Activated CD4-positive, alpha-beta T cell treated with anti-CD3 and anti-CD28 coated beads for 48 hours (primary cell): ENCODE measurements at regions not wholly inside any gene's neighbourhood (a gene's known extent, or its start where the extent isn't known, plus 50 kb on each side); places are given as distances from the start of the nearest gene placed in this dataset.

Experiments used
- DNase-seq: peaks from one replicate; pipeline ENCODE4 v3.0.0-alpha.2; 2020

DNA sequence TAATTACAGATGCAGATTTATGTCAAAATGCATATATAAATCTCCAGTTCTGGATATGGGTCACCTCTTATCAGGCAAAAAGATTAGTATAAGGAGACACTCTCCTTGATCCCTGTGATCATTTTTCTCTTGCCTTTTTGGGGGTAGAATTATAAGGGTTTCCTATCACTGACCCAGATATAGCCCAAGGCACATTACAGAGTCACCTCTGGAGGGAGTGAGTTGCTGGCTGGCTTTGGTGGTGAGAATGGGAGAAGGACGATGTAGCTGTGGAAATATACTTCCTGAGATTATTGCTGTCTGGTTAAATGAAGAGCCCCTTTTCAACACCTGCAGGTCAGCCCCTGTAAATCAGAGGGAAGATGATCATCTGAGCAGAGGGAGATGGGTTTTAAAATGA, 418.7 kb downstream of the MTX2 start:
- DNase-seq = no peak

GRCh38 chr2:176689711-176690110, 420.5 kb downstream of the MTX2 start:
- DNase-seq = no peak

- DNase-seq = no peak
These were observed 422.2 kb downstream of the MTX2 start for GRCh38 chr2:176691471-176691870.

DNA sequence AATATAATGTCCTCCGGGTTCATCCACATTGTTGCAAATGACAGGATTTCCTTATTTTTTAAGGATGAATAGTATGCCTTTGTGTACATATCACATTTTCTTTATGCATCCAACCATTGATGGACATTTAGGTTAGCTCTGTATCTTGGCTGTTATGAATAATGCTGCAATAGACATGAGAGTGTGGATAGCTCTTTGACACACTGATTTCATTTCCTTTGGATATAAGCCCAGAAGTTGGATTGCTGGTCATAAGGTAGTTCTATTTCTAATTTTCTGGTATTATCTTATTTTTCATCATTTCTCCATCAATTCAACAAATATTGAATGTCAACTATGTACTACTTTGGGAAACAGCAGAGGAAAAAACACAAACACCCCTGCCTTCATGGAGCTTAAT, 423.3 kb downstream of the MTX2 start:
- DNase-seq = no peak

DNA sequence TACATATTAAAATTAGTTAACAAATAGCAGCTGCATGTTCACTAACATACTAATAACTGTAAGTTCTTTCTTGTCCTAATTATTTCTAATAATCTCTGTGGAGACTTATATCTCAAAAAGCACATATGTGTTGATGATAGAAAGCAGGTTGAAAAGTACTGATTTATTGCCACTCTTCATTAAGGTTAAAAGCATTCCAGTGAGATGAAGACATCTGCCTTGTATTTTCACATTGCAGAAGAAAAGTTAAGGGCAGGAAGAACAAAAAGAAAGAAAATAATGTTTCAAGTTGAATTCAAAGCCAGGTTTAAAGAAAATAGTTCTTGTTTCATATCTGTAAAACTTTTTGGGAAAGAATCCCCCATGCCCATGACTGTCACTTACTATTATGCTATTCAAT, 429.9 kb downstream of the MTX2 start:
- DNase-seq = no peak

DNA sequence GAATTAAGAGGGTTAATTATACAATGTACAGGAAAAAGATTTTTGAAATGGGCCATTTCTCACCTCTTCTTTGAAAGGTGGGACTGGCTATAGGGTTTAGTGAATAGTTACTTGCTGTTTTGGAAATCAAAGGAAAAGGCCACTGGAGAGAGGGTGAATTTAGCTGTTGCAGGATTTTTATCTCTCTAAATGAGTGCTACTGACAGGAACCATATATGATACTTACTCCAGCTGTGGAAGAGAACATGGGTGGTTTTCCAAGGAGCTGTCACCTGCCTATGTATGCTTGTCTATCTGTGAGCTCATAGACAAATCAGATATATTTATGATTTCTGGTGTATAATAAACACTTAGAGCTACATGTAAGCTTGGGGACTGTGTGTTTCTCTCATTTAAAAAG, 430.4 kb downstream of the MTX2 start:
- DNase-seq = no peak

DNA sequence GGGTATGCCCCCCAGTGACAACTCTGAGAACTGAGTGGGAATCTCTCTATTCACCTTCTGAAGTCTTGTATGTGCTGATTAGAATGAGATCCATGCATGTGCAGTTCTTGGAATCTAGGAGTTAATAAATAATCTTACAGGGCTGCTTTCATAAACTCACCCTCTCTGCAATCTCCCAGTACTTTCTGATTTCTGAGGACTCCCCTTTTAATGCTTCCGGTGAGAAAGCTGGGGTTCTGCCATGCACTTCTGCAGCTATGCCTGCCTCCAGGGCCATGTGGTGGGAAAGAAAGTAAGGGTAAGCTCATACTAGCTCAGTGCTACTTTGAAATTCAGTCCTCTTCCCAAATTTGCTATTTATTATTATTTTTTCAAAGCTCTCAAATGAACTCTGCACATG, 432.9 kb downstream of the MTX2 start:
- no peak for DNase-seq

GRCh38 chr2:176704282-176704858, 435.1 kb downstream of the MTX2 start:
- no peak for DNase-seq

GRCh38 chr2:176709149-176709951, 440.1 kb downstream of the MTX2 start:
- DNase-seq = no peak

DNA sequence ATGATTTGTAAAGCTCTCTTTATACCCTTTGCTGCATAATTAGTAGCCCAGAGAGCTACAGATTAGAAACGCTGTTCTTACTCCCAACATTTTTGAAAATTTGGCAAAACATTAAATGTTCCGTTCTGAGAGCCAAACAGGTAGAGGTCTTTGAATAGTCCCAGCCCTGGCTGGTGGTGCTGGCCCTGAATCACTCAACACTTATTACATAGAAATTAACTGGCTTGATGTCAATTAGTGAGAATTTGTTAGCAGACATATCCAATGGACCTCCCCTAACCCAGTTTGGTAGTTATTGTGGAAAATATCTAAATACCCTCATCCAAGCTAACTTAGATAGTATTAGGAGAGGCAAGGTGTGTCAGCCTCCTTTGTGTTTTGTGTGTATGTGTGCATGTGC, 440.7 kb downstream of the MTX2 start:
- no peak for DNase-seq

GRCh38 chr2:176710657-176711186, 441.5 kb downstream of the MTX2 start:
- no peak for DNase-seq

DNA sequence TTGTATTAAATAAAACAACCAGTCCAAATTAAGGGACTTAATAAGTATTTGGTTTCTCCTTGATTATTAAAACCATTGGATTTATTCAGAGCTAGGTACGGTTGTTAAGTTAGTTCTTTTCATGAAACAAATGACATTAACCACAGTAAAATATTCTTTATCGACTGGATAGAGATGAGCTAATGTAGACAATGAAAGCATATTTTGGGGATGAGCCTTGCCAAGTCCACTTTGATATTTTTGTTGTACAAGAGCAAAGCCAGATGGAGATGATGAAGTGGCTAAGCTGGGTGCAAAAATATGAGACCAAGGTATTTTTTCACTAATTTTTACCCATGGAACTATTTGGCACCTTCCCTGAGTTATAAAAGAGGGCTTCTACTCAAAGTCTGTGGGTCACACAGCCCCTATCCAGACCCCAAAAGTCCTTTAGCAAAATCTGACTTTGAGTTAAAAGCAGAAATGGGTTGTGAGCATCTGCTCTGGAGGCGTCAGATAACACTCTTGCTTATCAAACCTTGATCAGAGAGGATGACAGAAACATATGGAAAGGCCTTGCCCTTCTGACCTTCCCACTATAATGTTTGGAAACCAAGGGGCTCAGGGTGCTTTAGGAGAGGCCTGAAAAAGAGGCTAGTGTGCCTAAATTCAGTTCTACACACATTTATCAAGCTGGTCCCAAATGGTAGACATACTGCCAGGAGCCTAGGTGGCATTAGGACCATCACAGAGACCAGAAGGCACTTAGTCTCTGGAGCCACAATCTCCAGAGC, 456.8 kb downstream of the MTX2 start:
- no peak for DNase-seq

GRCh38 chr2:176727696-176728095, 458.5 kb downstream of the MTX2 start:
- no peak for DNase-seq

DNA sequence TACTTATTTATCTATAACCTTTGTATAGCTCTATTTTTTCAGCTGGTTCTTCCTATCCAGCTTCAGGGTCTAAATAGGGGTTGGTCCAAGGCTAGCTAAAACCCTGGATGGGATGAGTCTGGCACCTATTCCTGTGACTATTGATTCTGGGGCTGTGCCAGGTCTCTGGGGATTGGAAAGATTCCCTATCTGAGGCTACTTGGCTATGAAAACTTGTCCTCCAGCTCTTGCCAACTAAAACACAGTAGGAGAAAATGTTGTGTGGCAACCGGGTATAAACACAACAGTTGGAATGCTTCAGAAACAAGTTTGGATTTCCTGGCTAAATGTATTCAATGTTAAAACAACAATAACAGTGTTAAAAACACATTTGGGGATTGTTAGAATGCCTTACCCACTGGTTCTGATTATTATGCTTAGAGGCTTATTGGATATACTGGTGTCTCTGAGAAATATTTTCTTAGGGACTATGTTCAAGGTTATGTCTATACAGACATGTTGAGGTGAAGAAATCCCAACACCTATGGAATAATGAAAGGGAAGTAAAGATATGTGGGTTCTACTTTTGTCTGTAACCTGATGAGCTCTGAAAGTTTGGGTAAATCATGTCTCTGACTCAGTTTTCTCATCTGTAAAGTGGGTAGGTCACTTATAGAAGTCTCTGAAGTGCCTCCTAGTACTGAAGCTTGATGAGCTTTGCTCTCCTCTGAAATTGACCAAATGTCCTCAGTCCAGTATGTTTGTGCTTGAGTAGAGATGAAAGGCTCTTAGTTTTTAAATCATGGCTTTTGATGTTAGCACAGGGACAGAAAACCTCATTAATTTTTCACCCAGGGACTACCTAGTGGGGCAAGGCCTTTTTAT, 460.7 kb downstream of the MTX2 start:
- no peak for DNase-seq

DNA sequence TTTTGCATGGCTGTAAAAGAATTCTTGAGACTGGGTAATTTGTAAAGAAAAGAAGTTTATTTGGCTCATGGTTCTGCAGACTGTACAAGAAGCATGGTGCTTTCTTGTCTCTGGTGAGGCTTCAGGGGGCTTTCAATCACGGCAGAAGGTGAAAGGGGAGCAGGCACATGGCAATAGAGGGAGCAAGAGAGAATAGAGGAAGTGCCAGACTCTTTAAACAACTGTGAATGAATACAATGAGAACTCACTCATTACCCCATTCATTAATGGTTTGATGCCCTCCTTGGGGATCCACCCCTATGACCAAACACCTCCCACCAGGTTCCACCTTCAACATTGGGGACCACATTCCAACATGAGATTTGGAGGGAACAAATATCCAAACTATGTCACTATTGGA, 463.5 kb downstream of the MTX2 start:
- DNase-seq = no peak

- no peak for DNase-seq
These were observed 464.6 kb downstream of the MTX2 start for GRCh38 chr2:176733698-176734430.

DNA sequence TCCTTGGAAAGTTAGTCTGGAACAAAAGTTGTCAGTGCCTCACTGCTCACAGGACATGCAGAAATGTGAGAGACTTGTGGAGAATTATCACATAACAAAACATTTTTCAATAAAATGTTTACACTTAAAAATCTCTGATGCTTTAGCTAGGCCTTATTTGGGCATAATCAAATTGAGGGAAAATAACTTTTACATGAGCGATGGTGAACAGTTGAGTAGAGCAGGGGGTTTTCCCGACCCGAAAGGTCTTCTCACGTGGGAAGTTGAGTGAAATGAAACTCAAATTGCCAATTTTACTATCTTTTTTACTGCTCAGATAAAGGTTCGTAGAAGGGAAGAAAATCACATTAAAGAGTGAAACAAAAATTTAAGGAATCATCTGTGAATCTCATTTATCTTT, 465.6 kb downstream of the MTX2 start:
- no peak for DNase-seq

- DNase-seq = no peak
These were observed 470.3 kb upstream of the HNRNPA3 start for GRCh38 chr2:176742271-176742670.

DNA sequence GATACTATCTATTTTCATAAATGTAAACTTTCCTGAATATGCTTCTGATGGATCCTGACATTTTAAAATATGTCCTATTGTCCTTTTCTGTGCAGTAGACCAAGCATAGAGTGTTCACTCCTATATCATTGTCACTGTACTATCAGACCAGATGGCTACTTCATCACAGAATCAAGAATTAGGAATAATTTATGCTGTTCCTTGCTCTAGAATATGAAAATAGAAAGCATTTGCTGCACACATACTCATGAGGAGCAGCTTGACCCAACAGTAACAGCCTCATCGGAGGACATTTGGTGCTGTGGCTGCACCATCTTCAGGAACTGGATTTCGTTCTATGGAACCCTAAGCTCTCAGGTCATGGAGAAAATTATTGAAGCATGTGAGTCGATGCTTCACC, 468.9 kb upstream of the HNRNPA3 start:
- DNase-seq = no peak

GRCh38 chr2:176744146-176744545, 468.4 kb upstream of the HNRNPA3 start:
- no peak for DNase-seq

GRCh38 chr2:176745543-176746200, 466.9 kb upstream of the HNRNPA3 start:
- no peak for DNase-seq

DNA sequence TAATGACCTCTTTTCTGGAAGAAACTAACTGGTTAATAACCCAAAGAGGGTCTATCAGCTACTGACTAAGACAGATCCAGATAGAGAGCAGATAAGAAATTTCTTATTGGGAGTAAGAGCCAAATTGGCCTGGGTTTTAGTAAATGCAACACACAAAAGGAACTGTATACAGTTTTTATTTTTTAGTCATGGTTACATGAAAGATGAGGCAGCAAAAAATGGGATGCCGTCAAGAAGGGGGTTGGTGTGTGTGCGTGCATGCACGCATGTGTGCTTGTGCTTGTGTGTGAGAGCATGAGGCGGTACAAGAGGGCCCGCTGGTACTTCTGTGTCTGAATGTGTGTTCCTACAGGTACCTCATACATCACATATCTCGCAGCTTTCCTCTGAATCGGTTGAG, 466.2 kb upstream of the HNRNPA3 start:
- no peak for DNase-seq
